IMR-90 (cell line): ENCODE measurements at regions not wholly inside any gene's neighbourhood (a gene's known extent, or its start where the extent isn't known, plus 50 kb on each side); places are given as distances from the start of the nearest gene placed in this dataset.
A peak's percentile ranks its signal among the peaks of the same experiment; 100 is the strongest.

ENCODE experiments used
- ATAC-seq: fragments of 200-7000 bp; cut with Tn5 transposase; 2 replicates; pipeline ENCODE4 v1.9.1; 2020; ENCODE audit warnings: low read depth, mild to moderate bottlenecking, moderate library complexity
- BruUV-seq: library from RNA; stranded (reverse); fragments of 400-500 nt; replicated peaks from 2 replicates; lab custom pipeline; 2021; lab: Mats Ljungman, UMichigan
- CTCF ChIA-PET: fragments of 300-600 bp; formaldehyde crosslinking; extraction: SDS; loops from one replicate; lab custom pipeline; 2021; ENCODE audit warnings: antibody characterized with exemption; lab: Yijun Ruan, JAX
- POLR2A ChIA-PET: fragments of 300-600 bp; sonication (Branson Sonifier 250); formaldehyde crosslinking; loops from one replicate; lab custom pipeline; 2022; ENCODE audit warnings: antibody characterized with exemption; ENCODE audit not compliant: unreplicated experiment; lab: Charles Lee
- DNase-seq: peaks from one replicate; pipeline ENCODE4 v3.0.0; 2013
- H2AFZ ChIP-seq: replicated peaks from 2 replicates; pipeline ENCODE3; 2013; ENCODE audit warnings: low read length, mild to moderate bottlenecking; ENCODE audit not compliant: poor library complexity
- H2AK5ac ChIP-seq: 2 replicates; pipeline ENCODE4 v1.6.1; 2013; ENCODE audit warnings: low read depth, low read length, inconsistent platforms
- H2AK9ac ChIP-seq: replicated peaks from 2 replicates; pipeline ENCODE3; 2013; ENCODE audit warnings: mild to moderate bottlenecking, low read depth, low read length, moderate library complexity; ENCODE audit not compliant: poor library complexity
- H2BK120ac ChIP-seq: 2 replicates; pipeline ENCODE4 v1.6.1; 2013; ENCODE audit warnings: low read depth, low read length, inconsistent platforms
- H2BK15ac ChIP-seq: 3 replicates; pipeline ENCODE4 v1.6.1; 2013; ENCODE audit warnings: low read depth, low read length, inconsistent platforms
- H2BK20ac ChIP-seq: 2 replicates; pipeline ENCODE4 v1.6.1; 2013; ENCODE audit warnings: low read depth, mild to moderate bottlenecking, inconsistent platforms, low read length, moderate library complexity
- H2BK5ac ChIP-seq: 2 replicates; pipeline ENCODE4 v1.6.1; 2013; ENCODE audit warnings: mild to moderate bottlenecking, low read depth, low read length, inconsistent platforms; ENCODE audit not compliant: poor library complexity, severe bottlenecking
- H3K14ac ChIP-seq: replicated peaks from 2 replicates; pipeline ENCODE4 v1.6.1; 2013; ENCODE audit warnings: low read depth, low read length, inconsistent platforms
- H3K18ac ChIP-seq: 2 replicates; pipeline ENCODE4 v1.6.1; 2013; ENCODE audit warnings: low read depth, low read length, control low read depth
- H3K23ac ChIP-seq: 2 replicates; pipeline ENCODE4 v1.6.1; 2013; ENCODE audit warnings: low read depth, low read length, inconsistent platforms
- H3K27ac ChIP-seq: 2 replicates; pipeline ENCODE4 v1.5.1; 2013; ENCODE audit warnings: mild to moderate bottlenecking, control low read depth, low read length; ENCODE audit not compliant: insufficient read depth
- H3K27me3 ChIP-seq: 2 replicates; pipeline ENCODE4 v1.6.1; 2013; ENCODE audit warnings: low read length; ENCODE audit not compliant: control insufficient read depth, insufficient read depth
- H3K36me3 ChIP-seq: 2 replicates; pipeline ENCODE4 v1.6.1; 2013; ENCODE audit warnings: low read length, mixed read lengths; ENCODE audit not compliant: control insufficient read depth, insufficient read depth
- H3K4ac ChIP-seq: 2 replicates; pipeline ENCODE4 v1.6.1; 2013; ENCODE audit warnings: low read depth, low read length, inconsistent platforms
- H3K4me1 ChIP-seq: 2 replicates; pipeline ENCODE4 v1.6.1; 2013; ENCODE audit warnings: low read length, mixed read lengths; ENCODE audit not compliant: control insufficient read depth, insufficient read depth
- H3K4me2 ChIP-seq: 2 replicates; pipeline ENCODE4 v1.6.1; 2013; ENCODE audit warnings: low read depth, mild to moderate bottlenecking, control low read depth, low read length, moderate library complexity
- H3K4me3 ChIP-seq: 2 replicates; pipeline ENCODE4 v1.5.1; 2013; ENCODE audit warnings: low read depth, mild to moderate bottlenecking, control low read depth, low read length, moderate library complexity; ENCODE audit not compliant: insufficient read depth
- H3K56ac ChIP-seq: 2 replicates; pipeline ENCODE4 v1.6.1; 2013; ENCODE audit warnings: low read length, inconsistent platforms; ENCODE audit not compliant: insufficient read depth; ENCODE audit errors: extremely low read depth
- H3K79me1 ChIP-seq, 2 experiments: 2 replicates each; pipeline ENCODE4 v1.6.1; 2013; ENCODE audit warnings: low read length in 2 of 2, inconsistent platforms in 1 of 2, low read depth in 1 of 2
- H3K9ac ChIP-seq: 2 replicates; pipeline ENCODE4 v1.6.1; 2013; ENCODE audit warnings: low read depth, low read length, control low read depth
- H3K9me1 ChIP-seq: 2 replicates; pipeline ENCODE4 v1.6.1; 2013; ENCODE audit warnings: low read length, inconsistent platforms; ENCODE audit not compliant: insufficient read depth
- H3K9me3 ChIP-seq: 2 replicates; pipeline ENCODE4 v1.6.1; 2013; ENCODE audit warnings: low read length; ENCODE audit not compliant: control insufficient read depth, insufficient read depth
- H4K20me1 ChIP-seq: 2 replicates; pipeline ENCODE4 v1.6.1; 2013; ENCODE audit warnings: low read length, inconsistent platforms; ENCODE audit not compliant: insufficient read depth
- H4K5ac ChIP-seq: 2 replicates; pipeline ENCODE4 v1.6.1; 2013; ENCODE audit warnings: mild to moderate bottlenecking, low read depth, low read length, control low read depth
- H4K8ac ChIP-seq, 2 experiments: 2 replicates each; pipeline ENCODE4 v1.6.1; 2013; ENCODE audit warnings: low read depth in 2 of 2, low read length in 2 of 2, control low read depth in 1 of 2, inconsistent platforms in 1 of 2
- H4K91ac ChIP-seq: 2 replicates; pipeline ENCODE4 v1.6.1; 2013; ENCODE audit warnings: low read depth, low read length, inconsistent platforms; ENCODE audit not compliant: insufficient read depth
- RAD21 ChIP-seq: IDR thresholded peaks from 2 replicates; pipeline ENCODE4 v1.6.1; 2012; ENCODE audit warnings: low read length, improper control_type of control experiment
- SMC3 ChIP-seq: fragments of 150-350 bp; IDR thresholded peaks from 2 replicates; pipeline ENCODE4 v1.6.1; 2016; ENCODE audit warnings: low read depth, mild to moderate bottlenecking, antibody characterized with exemption, low read length, moderate library complexity
- WGBS, 2 experiments: methylation state at CpG; one replicate each; pipeline versions ENCODE4 v1.1.5 to v1.1.7; 2013; ENCODE audit warnings: missing lambda C conversion rate in 2 of 2; ENCODE audit not compliant: insufficient read length in 1 of 2; ENCODE audit errors: extremely low coverage in 2 of 2; 5-methylcytosine and 5-hydroxymethylcytosine counted together
- dilution Hi-C: fragments of 300-500 bp; cut with HindIII; formaldehyde crosslinking; loops from one replicate; pipeline ENCODE4 v1.14.3; 2018; ENCODE audit warnings: low sequenced_read_pairs; ENCODE audit not compliant: unreplicated experiment
- in situ Hi-C: fragments of 300-500 bp; cut with MboI; formaldehyde crosslinking; loops from 3 replicates; pipeline ENCODE4 v1.14.3; 2019; ENCODE audit warnings: low sequenced_read_pairs, inconsistent platforms, mixed read lengths
- intact Hi-C: fragments of 100-400 bp; cut with micrococcal nuclease; formaldehyde crosslinking; loops from 2 replicates; pipeline ENCODE4 v1.10.0; 2022
- TF ChIP-seq, protein P1 (sequence below): conservative IDR thresholded peaks from 2 replicates; pipeline ENCODE4 v1.5.1; 2012; ENCODE audit warnings: mild to moderate bottlenecking, low read depth, low read length, improper control_type of control experiment
- TF ChIP-seq, protein P2 (sequence below): fragments of 150-350 bp; IDR thresholded peaks from 2 replicates; pipeline ENCODE4 v1.6.1; 2017; ENCODE audit warnings: mild to moderate bottlenecking, antibody characterized with exemption, low read length, low read depth

DNA sequence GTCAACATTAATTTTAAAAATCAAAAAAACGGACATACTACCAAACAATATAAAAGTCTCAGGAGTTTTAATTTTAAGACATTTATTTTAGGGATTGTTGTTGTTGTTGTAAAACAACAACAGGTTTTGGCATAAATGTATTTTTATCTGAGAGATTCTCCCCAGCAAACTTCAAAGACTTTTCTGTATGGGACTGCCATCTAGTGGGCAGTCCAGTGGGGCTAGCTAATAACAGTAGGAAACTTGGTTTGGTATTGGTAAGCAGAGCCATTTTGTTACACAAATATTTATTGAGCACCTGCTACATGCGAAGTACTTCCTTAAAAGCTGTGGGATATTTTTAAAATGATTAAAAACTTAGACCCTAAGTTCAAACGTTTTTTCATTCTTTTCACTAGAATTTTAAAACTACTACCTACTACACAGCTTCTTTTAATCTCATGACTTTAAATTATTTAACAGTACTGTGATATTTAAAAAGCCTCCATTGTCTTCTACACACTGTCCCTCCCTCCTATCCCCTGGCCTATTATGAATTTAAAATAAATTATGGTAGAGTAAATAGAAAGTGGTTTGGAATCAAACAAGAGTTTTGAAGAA, 1028.4 kb upstream of the INTU start:
- ATAC-seq (peak; percentile 76), DNase-seq (peak; percentile 61)
- WGBS, 2 experiments: no CpG with 5 or more reads among the region's 3 CpGs
- no peak overlapping the region for H3K14ac ChIP-seq
- no peak overlapping the region for H2BK20ac ChIP-seq
- intact Hi-C loops (loop anchor here (1.0 to 10.0 kb wide), 5 partner anchors 382 to 1291 kb away; no protein-coding TSS in a partner anchor), in situ Hi-C loops (no loop called here), dilution Hi-C loops (no loop called here)
- no peak overlapping the region for H3K23ac ChIP-seq
- H2BK5ac ChIP-seq: no peak overlapping the region
- H4K20me1 ChIP-seq: no peaks in the 10 kb centered on the region
- no peak overlapping the region for H2AK9ac ChIP-seq
- H4K5ac ChIP-seq: no peak overlapping the region
- H4K91ac ChIP-seq: no peak overlapping the region
- no peak overlapping the region for H2BK15ac ChIP-seq
- H3K18ac ChIP-seq: no peak overlapping the region
- H3K9me3 ChIP-seq: no peaks in the 10 kb centered on the region
- H3K27ac ChIP-seq: no peak overlapping the region
- no TSS peak for BruUV-seq
- H3K4ac ChIP-seq: no peak overlapping the region
- H3K27me3 ChIP-seq: no peaks in the 10 kb centered on the region
- H3K79me1 ChIP-seq: no peaks in the 10 kb centered on the region
- no peak overlapping the region for H3K9ac ChIP-seq
- no peaks in the 10 kb centered on the region for H3K9me1 ChIP-seq
- no peak overlapping the region for H2BK120ac ChIP-seq
- no peak overlapping the region for H3K56ac ChIP-seq
- H2AFZ ChIP-seq: no peak overlapping the region
- ChIA-PET CTCF (interaction anchor here (0.6 to 1.0 kb wide), 3 partner anchors 10 to 438 kb away, joined by 3 read pairs; no protein-coding TSS in a partner anchor), POLR2A (interaction anchor here (0.5 kb wide), 2 partner anchors 419 to 919 kb away, joined by 3 read pairs; no protein-coding TSS in a partner anchor)
- H3K4me3 ChIP-seq: no peak overlapping the region
- TF ChIP-seq RAD21 (peak; percentile 73), SMC3 (peak; percentile 77)
- TF ChIP-seq, protein P1, sequence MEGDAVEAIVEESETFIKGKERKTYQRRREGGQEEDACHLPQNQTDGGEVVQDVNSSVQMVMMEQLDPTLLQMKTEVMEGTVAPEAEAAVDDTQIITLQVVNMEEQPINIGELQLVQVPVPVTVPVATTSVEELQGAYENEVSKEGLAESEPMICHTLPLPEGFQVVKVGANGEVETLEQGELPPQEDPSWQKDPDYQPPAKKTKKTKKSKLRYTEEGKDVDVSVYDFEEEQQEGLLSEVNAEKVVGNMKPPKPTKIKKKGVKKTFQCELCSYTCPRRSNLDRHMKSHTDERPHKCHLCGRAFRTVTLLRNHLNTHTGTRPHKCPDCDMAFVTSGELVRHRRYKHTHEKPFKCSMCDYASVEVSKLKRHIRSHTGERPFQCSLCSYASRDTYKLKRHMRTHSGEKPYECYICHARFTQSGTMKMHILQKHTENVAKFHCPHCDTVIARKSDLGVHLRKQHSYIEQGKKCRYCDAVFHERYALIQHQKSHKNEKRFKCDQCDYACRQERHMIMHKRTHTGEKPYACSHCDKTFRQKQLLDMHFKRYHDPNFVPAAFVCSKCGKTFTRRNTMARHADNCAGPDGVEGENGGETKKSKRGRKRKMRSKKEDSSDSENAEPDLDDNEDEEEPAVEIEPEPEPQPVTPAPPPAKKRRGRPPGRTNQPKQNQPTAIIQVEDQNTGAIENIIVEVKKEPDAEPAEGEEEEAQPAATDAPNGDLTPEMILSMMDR: peak; percentile 78
- TF ChIP-seq, protein P2, sequence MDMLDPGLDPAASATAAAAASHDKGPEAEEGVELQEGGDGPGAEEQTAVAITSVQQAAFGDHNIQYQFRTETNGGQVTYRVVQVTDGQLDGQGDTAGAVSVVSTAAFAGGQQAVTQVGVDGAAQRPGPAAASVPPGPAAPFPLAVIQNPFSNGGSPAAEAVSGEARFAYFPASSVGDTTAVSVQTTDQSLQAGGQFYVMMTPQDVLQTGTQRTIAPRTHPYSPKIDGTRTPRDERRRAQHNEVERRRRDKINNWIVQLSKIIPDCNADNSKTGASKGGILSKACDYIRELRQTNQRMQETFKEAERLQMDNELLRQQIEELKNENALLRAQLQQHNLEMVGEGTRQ: no peak
- H2AK5ac ChIP-seq: no peak overlapping the region
- H3K36me3 ChIP-seq: no peaks in the 10 kb centered on the region
- no peak overlapping the region for H3K4me2 ChIP-seq
- no peak overlapping the region for H4K8ac ChIP-seq
- no peaks in the 10 kb centered on the region for H3K4me1 ChIP-seq
